NB4 (cell line): ENCODE measurements at regions not wholly inside any gene's neighbourhood (a gene's known extent, or its start where the extent isn't known, plus 50 kb on each side); places are given as distances from the start of the nearest gene placed in this dataset.

Experiments
- DNase-seq: peaks from one replicate; pipeline ENCODE4 v3.0.0; 2010; ENCODE audit warnings: low read depth
- H3K4me3 ChIP-seq: one replicate; pipeline ENCODE4 v1.5.1; 2011; ENCODE audit warnings: mild to moderate bottlenecking, low read depth, low read length, moderate library complexity
- MYC ChIP-seq: IDR thresholded peaks from 2 replicates; pipeline ENCODE4 v1.6.1; 2011; ENCODE audit warnings: low read depth, low read length
- POLR2A ChIP-seq: IDR thresholded peaks from 2 replicates; pipeline ENCODE4 v1.6.1; 2011; ENCODE audit warnings: mild to moderate bottlenecking; ENCODE audit not compliant: insufficient read length; ENCODE audit errors: extremely low read depth
- TF ChIP-seq, protein P1 (sequence below): IDR thresholded peaks from one replicate; pipeline ENCODE4 v1.5.1; 2012; ENCODE audit warnings: low read depth, low read length
- TF ChIP-seq, protein P2 (sequence below): IDR thresholded peaks from 2 replicates; pipeline ENCODE4 v1.6.1; 2011; ENCODE audit warnings: low read depth, low read length

DNA sequence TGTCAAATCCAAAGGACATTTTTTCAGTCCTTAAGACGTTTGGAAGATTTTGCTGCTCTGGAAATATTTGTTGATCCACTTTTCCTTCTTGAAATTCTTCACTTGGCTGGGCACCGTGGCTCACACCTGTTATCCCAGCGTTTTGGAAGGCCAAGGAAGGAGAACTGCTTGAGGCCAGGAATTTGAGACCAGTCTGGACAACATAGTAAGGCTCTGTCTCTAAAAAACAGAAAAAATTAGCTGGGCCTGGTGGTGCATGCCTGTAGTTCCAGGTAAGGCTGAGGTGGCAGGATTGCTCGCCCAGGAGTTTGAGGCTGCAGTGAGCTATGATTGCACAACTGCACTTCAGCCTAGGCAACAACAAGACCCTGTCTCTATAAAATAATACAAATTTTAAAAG lies 173.9 kb upstream of the MITF start:
- TF ChIP-seq MYC: no peak
- TF ChIP-seq, protein P1, sequence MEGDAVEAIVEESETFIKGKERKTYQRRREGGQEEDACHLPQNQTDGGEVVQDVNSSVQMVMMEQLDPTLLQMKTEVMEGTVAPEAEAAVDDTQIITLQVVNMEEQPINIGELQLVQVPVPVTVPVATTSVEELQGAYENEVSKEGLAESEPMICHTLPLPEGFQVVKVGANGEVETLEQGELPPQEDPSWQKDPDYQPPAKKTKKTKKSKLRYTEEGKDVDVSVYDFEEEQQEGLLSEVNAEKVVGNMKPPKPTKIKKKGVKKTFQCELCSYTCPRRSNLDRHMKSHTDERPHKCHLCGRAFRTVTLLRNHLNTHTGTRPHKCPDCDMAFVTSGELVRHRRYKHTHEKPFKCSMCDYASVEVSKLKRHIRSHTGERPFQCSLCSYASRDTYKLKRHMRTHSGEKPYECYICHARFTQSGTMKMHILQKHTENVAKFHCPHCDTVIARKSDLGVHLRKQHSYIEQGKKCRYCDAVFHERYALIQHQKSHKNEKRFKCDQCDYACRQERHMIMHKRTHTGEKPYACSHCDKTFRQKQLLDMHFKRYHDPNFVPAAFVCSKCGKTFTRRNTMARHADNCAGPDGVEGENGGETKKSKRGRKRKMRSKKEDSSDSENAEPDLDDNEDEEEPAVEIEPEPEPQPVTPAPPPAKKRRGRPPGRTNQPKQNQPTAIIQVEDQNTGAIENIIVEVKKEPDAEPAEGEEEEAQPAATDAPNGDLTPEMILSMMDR: no peak
- no peak for TF ChIP-seq POLR2A
- TF ChIP-seq, protein P2, sequence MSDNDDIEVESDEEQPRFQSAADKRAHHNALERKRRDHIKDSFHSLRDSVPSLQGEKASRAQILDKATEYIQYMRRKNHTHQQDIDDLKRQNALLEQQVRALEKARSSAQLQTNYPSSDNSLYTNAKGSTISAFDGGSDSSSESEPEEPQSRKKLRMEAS: no peak
- H3K4me3 ChIP-seq: no peak overlapping the region
- no peak for DNase-seq

- TF ChIP-seq POLR2A (no peak), MYC (no peak)
- TF ChIP-seq, protein P2: no peak
- TF ChIP-seq, protein P1: no peak
- H3K4me3 ChIP-seq: no peak overlapping the region
- DNase-seq: no peak
Measured at GRCh38 chr3:69563981-69564380, 175.3 kb upstream of the MITF start.

DNA sequence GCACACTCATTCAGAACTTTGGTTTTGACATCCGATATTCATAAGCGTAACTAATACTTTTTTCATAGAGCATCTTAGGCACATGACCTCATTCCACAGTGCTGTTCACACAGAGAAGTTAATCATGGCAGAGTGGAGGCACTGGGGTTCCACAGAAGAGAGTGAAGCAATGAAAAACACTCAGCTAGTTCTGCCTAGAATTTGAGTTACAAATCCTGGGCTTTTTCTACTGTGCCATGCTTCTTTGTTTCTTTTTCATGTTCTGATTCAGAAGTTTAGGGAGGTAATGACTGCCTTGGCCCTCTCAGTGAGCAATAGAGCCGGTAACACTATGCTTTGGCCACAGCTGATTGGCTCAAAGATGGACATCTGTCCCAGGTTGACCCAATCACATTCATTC lies 176.1 kb upstream of the MITF start:
- DNase-seq: no peak
- no peak overlapping the region for H3K4me3 ChIP-seq
- TF ChIP-seq, protein P1: no peak
- TF ChIP-seq, protein P2: no peak
- TF ChIP-seq POLR2A: no peak
- no peak for TF ChIP-seq MYC

GRCh38 chr3:69562020-69562419 lies 176.1 kb upstream of the FRMD4B start:
- no peak overlapping the region for H3K4me3 ChIP-seq
- no peak for DNase-seq
- TF ChIP-seq MYC (no peak), POLR2A (no peak)

DNA sequence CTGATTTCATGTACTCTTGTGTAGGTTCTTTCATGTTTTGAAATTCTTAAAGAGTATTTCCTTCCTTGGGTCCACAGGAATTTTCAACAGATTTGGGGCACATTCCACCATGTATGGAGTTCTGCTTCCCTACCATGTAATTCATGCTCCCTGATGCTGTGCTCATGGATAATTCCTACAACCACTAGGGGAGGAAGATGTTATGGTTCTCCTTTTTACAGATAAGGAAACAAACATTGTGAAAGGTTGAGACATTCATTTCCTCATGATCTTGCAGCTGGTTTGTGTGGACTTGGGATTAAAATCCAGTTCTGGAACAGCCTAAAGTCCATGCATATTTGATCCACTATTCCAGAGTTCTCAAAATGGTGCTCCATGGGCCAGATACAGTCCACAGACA lies 174.9 kb upstream of the FRMD4B start:
- TF ChIP-seq, protein P1: no peak
- TF ChIP-seq, protein P2: no peak
- TF ChIP-seq POLR2A: no peak
- no peak for TF ChIP-seq MYC
- no peak for DNase-seq

DNA sequence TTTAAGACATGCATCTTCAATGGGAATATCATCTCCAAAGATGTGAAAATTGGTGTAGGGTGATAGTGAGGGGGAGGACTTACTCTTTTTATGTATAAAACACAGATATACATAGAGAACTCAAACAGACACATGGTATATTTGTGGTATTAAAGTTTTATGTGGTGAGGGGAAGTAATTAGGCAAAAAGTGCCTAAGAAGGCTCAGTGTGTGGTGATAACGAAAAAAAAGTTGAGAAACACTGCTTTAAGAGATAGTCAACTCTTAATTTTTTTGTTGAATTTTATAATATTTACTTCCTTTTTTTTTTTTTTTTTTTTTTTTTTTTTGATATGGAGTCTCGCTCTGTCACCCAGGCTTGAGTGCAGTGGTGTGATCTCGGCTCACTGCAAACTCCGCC lies 174.2 kb upstream of the FRMD4B start:
- DNase-seq: no peak
- no peak for TF ChIP-seq POLR2A
- TF ChIP-seq, protein P1: no peak
- TF ChIP-seq MYC: no peak
- TF ChIP-seq, protein P2: no peak
- H3K4me3 ChIP-seq: no peak overlapping the region

More for the DNA sequence above, 174.9 kb upstream of the FRMD4B start:
- H3K4me3 ChIP-seq: no peak overlapping the region
